ENCODE measurements at regions not wholly inside any gene's neighbourhood (a gene's known extent, or its start where the extent isn't known, plus 50 kb on each side); places are given as distances from the start of the nearest gene placed in this dataset.

GRCh38 chr5:173451031-173451430 is 122.8 kb upstream of the STC2 start:
- Histone ChIP-seq H3K4me1 (no peaks in the 10 kb centered on the region), H3K36me3 (no peaks in the 10 kb centered on the region)

DNA sequence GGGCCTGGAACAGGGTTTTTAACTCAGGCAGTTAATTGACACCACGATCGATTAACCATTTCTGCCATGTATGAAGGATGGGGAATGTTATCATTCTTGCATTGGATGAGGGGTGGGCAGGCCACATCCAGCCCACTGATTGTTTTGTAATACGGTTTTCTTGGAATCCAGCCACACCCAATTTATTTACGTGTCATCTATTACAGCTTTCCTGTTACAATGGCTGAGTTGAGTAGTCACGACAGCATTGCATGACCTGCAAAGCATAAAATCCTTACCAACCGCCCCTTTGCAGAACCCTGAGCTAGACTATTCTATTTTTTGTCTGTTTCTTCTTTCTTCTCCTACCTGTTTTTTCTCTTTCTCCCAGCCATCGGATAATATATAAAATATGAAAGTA is 122.0 kb upstream of the STC2 start:
- Histone ChIP-seq H3K27ac (no peak overlapping the region), H3K9me3 (no peaks in the 10 kb centered on the region), H3K27me3 (no peaks in the 10 kb centered on the region), H3K4me1 (no peaks in the 10 kb centered on the region), H3K4me3 (no peak overlapping the region), H3K36me3 (no peaks in the 10 kb centered on the region)
- TF ChIP-seq POLR2A (IDR thresholded peaks at IDR 0.05), result no peak
- TF ChIP-seq, protein P1, sequence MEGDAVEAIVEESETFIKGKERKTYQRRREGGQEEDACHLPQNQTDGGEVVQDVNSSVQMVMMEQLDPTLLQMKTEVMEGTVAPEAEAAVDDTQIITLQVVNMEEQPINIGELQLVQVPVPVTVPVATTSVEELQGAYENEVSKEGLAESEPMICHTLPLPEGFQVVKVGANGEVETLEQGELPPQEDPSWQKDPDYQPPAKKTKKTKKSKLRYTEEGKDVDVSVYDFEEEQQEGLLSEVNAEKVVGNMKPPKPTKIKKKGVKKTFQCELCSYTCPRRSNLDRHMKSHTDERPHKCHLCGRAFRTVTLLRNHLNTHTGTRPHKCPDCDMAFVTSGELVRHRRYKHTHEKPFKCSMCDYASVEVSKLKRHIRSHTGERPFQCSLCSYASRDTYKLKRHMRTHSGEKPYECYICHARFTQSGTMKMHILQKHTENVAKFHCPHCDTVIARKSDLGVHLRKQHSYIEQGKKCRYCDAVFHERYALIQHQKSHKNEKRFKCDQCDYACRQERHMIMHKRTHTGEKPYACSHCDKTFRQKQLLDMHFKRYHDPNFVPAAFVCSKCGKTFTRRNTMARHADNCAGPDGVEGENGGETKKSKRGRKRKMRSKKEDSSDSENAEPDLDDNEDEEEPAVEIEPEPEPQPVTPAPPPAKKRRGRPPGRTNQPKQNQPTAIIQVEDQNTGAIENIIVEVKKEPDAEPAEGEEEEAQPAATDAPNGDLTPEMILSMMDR (IDR thresholded peaks at IDR 0.05), result no peak
- no peak for DNase-seq

More at GRCh38 chr5:173451031-173451430, 122.8 kb upstream of the STC2 start:
- Histone ChIP-seq H3K4me3 (no peak overlapping the region), H3K27me3 (no peaks in the 10 kb centered on the region), H3K27ac (no peak overlapping the region), H3K9me3 (no peaks in the 10 kb centered on the region)
- TF ChIP-seq, protein P1 (IDR thresholded peaks at IDR 0.05), result peak in 1 of 6 experiments; percentile 14
- no peak for TF ChIP-seq POLR2A (IDR thresholded peaks at IDR 0.05)
- no peak for DNase-seq

- TF ChIP-seq, protein P1 (IDR thresholded peaks at IDR 0.05), result no peak
- no peak for TF ChIP-seq POLR2A (IDR thresholded peaks at IDR 0.05)
- H3K4me3 ChIP-seq, result no peak overlapping the region
- no peaks in the 10 kb centered on the region for H3K27me3 ChIP-seq
- no peaks in the 10 kb centered on the region for H3K36me3 ChIP-seq
- DNase-seq, result no peak
- no peak overlapping the region for H3K27ac ChIP-seq
- H3K9me3 ChIP-seq, result no peaks in the 10 kb centered on the region
- no peaks in the 10 kb centered on the region for H3K4me1 ChIP-seq
Measured at GRCh38 chr5:173448856-173449255, 120.6 kb upstream of the STC2 start.

- DNase-seq, result no peak
Measured at GRCh38 chr5:173443971-173444370, 115.8 kb upstream of the STC2 start.

DNA sequence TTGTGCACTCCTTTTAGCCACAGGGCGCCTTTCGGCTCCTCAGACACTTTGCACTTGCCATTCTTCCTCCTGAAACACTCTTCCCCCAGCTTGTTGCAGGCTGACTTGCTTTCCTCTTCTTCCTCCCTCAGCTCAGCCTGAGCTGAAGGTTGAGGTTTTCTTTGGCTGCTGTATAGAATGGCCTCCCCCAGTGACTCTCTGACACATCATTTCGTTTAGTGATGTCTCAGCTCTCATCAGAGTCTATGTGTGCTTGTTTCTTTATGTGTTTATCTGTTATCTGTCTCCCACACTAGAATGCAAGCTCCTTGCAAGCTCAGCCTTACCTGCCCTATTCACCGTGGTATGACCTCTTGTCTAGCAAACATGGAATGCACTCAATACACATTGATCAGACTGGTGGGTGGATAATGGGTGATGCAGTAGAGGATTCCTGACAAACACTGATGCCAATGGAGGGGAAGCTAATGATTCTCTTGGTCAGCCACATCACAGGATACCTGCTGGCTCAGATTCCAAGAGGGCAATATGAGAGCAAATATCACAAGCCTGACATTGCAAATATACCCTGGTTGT is 112.9 kb upstream of the STC2 start:
- Histone ChIP-seq H3K9me3 (no peaks in the 10 kb centered on the region), H3K27me3 (no peaks in the 10 kb centered on the region), H3K27ac (no peak overlapping the region), H3K36me3 (no peaks in the 10 kb centered on the region), H3K4me3 (no peak overlapping the region), H3K4me1 (no peaks in the 10 kb centered on the region)
- TF ChIP-seq, protein P1 (IDR thresholded peaks at IDR 0.05), result no peak
- TF ChIP-seq POLR2A (IDR thresholded peaks at IDR 0.05), result no peak
- no peak for DNase-seq

More at GRCh38 chr5:173443971-173444370, 115.8 kb upstream of the STC2 start:
- Histone ChIP-seq H3K9me3 (no peaks in the 10 kb centered on the region), H3K4me1 (no peaks in the 10 kb centered on the region), H3K36me3 (no peaks in the 10 kb centered on the region), H3K27ac (no peak overlapping the region), H3K4me3 (no peak overlapping the region), H3K27me3 (no peaks in the 10 kb centered on the region)
- no peak for TF ChIP-seq POLR2A (IDR thresholded peaks at IDR 0.05)
- TF ChIP-seq, protein P1 (IDR thresholded peaks at IDR 0.05), result no peak

DNA sequence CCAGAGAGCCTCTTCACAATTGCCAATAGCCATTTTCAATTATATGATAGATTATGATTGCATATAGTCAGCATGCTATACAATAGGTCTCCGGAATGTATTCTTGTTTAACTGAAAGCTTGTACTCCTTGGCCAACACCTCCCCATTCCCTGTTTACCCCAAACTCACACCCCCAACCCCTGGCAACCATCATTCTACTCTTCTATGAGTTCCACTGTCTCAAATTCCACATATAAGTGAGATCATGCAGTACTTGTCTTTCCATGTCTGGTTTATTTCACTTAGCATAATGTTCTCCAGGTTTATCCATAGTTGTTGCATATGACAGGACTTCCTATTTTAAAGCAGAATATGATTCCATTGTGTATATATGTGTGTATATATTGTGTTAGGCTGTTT is 110.7 kb upstream of the STC2 start:
- Histone ChIP-seq H3K4me1 (no peaks in the 10 kb centered on the region), H3K36me3 (no peaks in the 10 kb centered on the region), H3K27ac (no peak overlapping the region), H3K9me3 (no peaks in the 10 kb centered on the region), H3K27me3 (no peaks in the 10 kb centered on the region), H3K4me3 (no peak overlapping the region)
- no peak for TF ChIP-seq POLR2A (IDR thresholded peaks at IDR 0.05)
- TF ChIP-seq, protein P1 (IDR thresholded peaks at IDR 0.05), result no peak
- no peak for DNase-seq
